NT2/D1 (cell line): ENCODE measurements at regions not wholly inside any gene's neighbourhood (a gene's known extent, or its start where the extent isn't known, plus 50 kb on each side); places are given as distances from the start of the nearest gene placed in this dataset.

Experiments
- DNase-seq: peaks from one replicate; pipeline ENCODE4 v3.0.0-alpha.2; 2011; ENCODE audit warnings: low read depth, low spot score
- H3K27me3 ChIP-seq: 2 replicates; pipeline ENCODE4 v1.6.0; 2011; ENCODE audit warnings: mild to moderate bottlenecking; ENCODE audit not compliant: insufficient read length, insufficient read depth
- H3K36me3 ChIP-seq: 2 replicates; pipeline ENCODE4 v1.6.1; 2011; ENCODE audit warnings: mild to moderate bottlenecking, low read length, mixed read lengths; ENCODE audit not compliant: insufficient read depth, insufficient read length
- H3K4me1 ChIP-seq: 2 replicates; pipeline ENCODE4 v1.5.1; 2011; ENCODE audit not compliant: insufficient read depth, insufficient read length
- H3K4me3 ChIP-seq: 2 replicates; pipeline ENCODE4 v1.5.1; 2011; ENCODE audit warnings: low read depth; ENCODE audit not compliant: insufficient read length
- H3K9ac ChIP-seq: 2 replicates; pipeline ENCODE4 v1.6.0; 2011; ENCODE audit warnings: low read depth; ENCODE audit not compliant: insufficient read length
- H3K9me3 ChIP-seq: 2 replicates; pipeline ENCODE4 v1.5.1; 2011; ENCODE audit warnings: mild to moderate bottlenecking, low read length; ENCODE audit not compliant: insufficient read depth
- SUZ12 ChIP-seq: IDR thresholded peaks from 2 replicates; pipeline ENCODE4 v1.6.1; 2011; ENCODE audit not compliant: insufficient read length, insufficient read depth; ENCODE audit errors: extremely low read depth
- YY1 ChIP-seq: IDR thresholded peaks from 2 replicates; pipeline ENCODE4 v1.6.1; 2011; ENCODE audit not compliant: insufficient read length, insufficient read depth
- ZNF274 ChIP-seq: IDR thresholded peaks from 2 replicates; pipeline ENCODE4 v1.6.1; 2011; ENCODE audit warnings: mild to moderate bottlenecking, low read depth, low read length

DNA sequence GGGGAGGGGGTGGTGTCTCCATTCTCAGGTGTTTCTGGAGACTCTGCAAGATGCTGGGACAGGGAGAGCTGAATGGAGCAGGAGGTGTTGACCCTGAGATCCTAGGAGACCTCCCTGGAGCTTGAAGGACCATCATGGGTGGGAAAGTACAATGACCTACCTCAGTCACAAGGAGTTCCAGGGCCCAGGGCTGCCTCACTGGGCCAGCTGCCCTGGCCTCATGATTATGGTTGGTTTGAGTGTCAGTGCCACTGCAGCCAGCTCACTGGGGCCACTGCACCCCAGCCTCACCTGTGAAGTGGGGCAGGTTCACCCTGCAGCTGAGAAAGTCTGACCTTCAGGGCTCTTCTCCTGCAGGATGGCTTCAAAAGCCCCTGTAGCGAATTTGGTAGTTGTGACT lies 372.5 kb downstream of the IRX2 start:
- no peak overlapping the region for H3K9ac ChIP-seq
- TF ChIP-seq YY1 (no peak), ZNF274 (no peak), SUZ12 (no peak)
- no peaks in the 10 kb centered on the region for H3K36me3 ChIP-seq
- H3K9me3 ChIP-seq: no peaks in the 10 kb centered on the region
- no peak overlapping the region for H3K4me3 ChIP-seq
- no peaks in the 10 kb centered on the region for H3K27me3 ChIP-seq
- no peak for DNase-seq
- H3K4me1 ChIP-seq: no peaks in the 10 kb centered on the region

DNA sequence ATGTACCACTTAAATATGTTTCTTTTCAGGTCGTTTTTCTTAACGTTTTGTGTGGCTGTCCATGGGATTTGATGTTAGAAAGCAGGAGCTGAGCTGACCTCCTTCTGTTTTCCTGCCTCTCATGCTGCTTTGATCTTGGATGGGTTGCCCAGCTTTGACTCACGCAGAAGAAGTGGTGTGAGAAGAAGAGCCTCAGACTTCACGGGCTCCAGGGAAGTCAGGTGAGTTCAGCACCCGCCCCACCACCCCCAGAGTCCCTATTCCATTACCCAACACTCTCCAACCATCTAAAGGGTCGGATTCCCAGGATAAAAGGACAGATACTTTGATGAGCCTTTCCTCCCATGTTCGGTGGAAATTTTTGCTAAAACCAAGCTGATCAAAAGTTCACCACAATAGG lies 373.4 kb downstream of the IRX2 start:
- DNase-seq: no peak
- Histone ChIP-seq H3K27me3 (no peaks in the 10 kb centered on the region), H3K9me3 (no peaks in the 10 kb centered on the region), H3K4me3 (no peak overlapping the region), H3K36me3 (no peaks in the 10 kb centered on the region), H3K9ac (no peak overlapping the region), H3K4me1 (no peaks in the 10 kb centered on the region)
- TF ChIP-seq ZNF274 (no peak), SUZ12 (no peak)

GRCh38 chr5:2376486-2376885 lies 375.0 kb downstream of the IRX2 start:
- Histone ChIP-seq H3K9ac (no peak overlapping the region), H3K36me3 (no peaks in the 10 kb centered on the region), H3K27me3 (no peaks in the 10 kb centered on the region), H3K9me3 (no peaks in the 10 kb centered on the region), H3K4me3 (no peak overlapping the region), H3K4me1 (no peaks in the 10 kb centered on the region)
- DNase-seq: no peak
- TF ChIP-seq YY1 (no peak), SUZ12 (no peak), ZNF274 (no peak)

DNA sequence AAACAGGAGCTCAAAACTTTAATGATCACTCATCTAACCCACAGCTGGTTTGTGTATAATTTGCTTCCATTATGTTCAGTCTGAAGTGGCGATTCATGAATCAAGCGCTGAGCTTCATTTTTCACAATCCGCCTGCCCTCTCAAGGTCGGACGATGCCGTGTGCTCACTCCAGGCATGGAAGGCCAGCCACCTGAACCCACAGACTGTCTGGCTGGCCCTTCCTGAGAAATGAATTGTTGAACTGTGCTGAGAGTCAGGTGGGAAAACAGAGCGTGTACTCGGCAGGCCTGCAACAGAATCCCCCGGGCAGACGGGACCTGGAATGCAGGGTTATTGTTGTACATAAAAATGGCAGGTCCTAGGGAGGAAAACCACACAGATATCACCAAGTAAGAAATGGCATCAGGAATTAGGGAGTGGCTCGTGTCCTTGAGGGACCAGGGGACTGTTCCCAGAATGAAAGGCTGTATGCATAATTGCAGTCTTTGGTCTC lies 375.7 kb downstream of the IRX2 start:
- no peak overlapping the region for H3K9ac ChIP-seq
- H3K9me3 ChIP-seq: no peaks in the 10 kb centered on the region

GRCh38 chr5:2375291-2375690 lies 376.2 kb downstream of the IRX2 start:
- DNase-seq: no peak
- Histone ChIP-seq H3K27me3 (no peaks in the 10 kb centered on the region), H3K9ac (no peak overlapping the region), H3K4me1 (no peaks in the 10 kb centered on the region), H3K4me3 (no peak overlapping the region), H3K9me3 (no peaks in the 10 kb centered on the region), H3K36me3 (no peaks in the 10 kb centered on the region)
- TF ChIP-seq YY1 (no peak), ZNF274 (no peak), SUZ12 (no peak)

More for the DNA sequence above, 375.7 kb downstream of the IRX2 start:
- Histone ChIP-seq H3K4me3 (no peak overlapping the region), H3K4me1 (no peaks in the 10 kb centered on the region), H3K36me3 (no peaks in the 10 kb centered on the region), H3K27me3 (no peaks in the 10 kb centered on the region)
- DNase-seq: no peak
- TF ChIP-seq YY1: no peak
- TF ChIP-seq SUZ12: no peak
- no peak for TF ChIP-seq ZNF274

GRCh38 chr5:2374703-2375102 lies 376.8 kb downstream of the IRX2 start:
- H3K9ac ChIP-seq: no peak overlapping the region
- no peaks in the 10 kb centered on the region for H3K36me3 ChIP-seq
- no peaks in the 10 kb centered on the region for H3K4me1 ChIP-seq
- H3K27me3 ChIP-seq: no peaks in the 10 kb centered on the region
- no peak for TF ChIP-seq YY1
- no peak for TF ChIP-seq ZNF274
- no peak for TF ChIP-seq SUZ12
- DNase-seq: no peak
- H3K4me3 ChIP-seq: no peak overlapping the region
- H3K9me3 ChIP-seq: no peaks in the 10 kb centered on the region

GRCh38 chr5:2373631-2374030 lies 377.8 kb downstream of the IRX2 start:
- Histone ChIP-seq H3K4me3 (no peak overlapping the region), H3K9me3 (no peaks in the 10 kb centered on the region), H3K4me1 (no peaks in the 10 kb centered on the region), H3K9ac (no peak overlapping the region), H3K27me3 (no peaks in the 10 kb centered on the region), H3K36me3 (no peaks in the 10 kb centered on the region)
- TF ChIP-seq YY1 (no peak), SUZ12 (no peak), ZNF274 (no peak)
- DNase-seq: no peak

DNA sequence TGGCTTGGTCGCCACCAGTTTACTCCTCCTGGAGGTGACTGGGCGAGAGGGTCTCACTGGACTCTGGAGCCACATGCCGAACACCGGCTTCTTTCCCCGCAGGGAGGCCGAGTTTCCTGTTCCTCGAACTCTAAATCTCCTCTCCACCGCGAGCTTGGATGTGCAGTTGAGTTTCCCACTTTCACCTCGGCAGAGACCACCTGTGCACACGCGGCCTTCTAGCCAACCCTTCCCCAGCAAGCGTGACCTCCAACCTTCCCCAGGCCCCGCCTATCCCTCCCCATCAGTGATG lies 380.1 kb downstream of the IRX2 start:
- DNase-seq: no peak
- no peak overlapping the region for H3K9ac ChIP-seq
- H3K4me1 ChIP-seq: no peaks in the 10 kb centered on the region
- no peak overlapping the region for H3K4me3 ChIP-seq
- H3K9me3 ChIP-seq: no peaks in the 10 kb centered on the region
- no peaks in the 10 kb centered on the region for H3K27me3 ChIP-seq
- no peaks in the 10 kb centered on the region for H3K36me3 ChIP-seq
- TF ChIP-seq ZNF274: no peak
- TF ChIP-seq SUZ12: no peak
- no peak for TF ChIP-seq YY1
